ENCODE measurements at regions not wholly inside any gene's neighbourhood (a gene's known extent, or its start where the extent isn't known, plus 50 kb on each side); places are given as distances from the start of the nearest gene placed in this dataset.

DNA sequence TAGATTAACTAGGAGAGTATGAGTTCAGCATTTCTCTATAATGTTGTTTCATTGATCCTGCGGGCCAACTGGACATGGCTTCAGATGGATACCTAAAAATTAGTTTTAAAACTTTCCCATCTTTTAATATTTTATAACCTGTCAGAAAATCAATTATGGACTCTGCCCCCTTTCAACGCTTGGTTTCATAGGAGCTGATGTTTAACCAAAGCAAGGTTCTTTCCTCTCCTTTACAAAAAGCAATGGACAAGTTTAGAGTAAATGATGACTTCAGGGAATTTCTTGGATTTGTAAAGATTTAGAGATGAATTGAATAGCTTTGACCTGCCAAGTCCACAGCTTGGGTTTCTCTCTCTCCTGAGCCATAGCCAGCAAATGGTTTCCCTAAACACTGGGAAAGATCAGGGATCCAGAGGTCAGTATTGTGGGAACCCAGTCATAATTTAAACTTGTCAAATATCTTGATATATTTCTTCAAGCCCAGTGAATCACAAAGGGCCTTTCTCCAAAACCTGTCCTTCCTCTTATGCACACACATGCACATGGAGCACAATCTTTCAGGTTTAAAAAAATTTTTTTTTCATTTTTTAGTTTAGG is 177.1 kb downstream of the EVX1 start:
- TF ChIP-seq EZH2 (optimal IDR thresholded peaks at IDR 0.05; ENCODE audit: low read depth, low read length): no peak
- TF ChIP-seq, protein P1, sequence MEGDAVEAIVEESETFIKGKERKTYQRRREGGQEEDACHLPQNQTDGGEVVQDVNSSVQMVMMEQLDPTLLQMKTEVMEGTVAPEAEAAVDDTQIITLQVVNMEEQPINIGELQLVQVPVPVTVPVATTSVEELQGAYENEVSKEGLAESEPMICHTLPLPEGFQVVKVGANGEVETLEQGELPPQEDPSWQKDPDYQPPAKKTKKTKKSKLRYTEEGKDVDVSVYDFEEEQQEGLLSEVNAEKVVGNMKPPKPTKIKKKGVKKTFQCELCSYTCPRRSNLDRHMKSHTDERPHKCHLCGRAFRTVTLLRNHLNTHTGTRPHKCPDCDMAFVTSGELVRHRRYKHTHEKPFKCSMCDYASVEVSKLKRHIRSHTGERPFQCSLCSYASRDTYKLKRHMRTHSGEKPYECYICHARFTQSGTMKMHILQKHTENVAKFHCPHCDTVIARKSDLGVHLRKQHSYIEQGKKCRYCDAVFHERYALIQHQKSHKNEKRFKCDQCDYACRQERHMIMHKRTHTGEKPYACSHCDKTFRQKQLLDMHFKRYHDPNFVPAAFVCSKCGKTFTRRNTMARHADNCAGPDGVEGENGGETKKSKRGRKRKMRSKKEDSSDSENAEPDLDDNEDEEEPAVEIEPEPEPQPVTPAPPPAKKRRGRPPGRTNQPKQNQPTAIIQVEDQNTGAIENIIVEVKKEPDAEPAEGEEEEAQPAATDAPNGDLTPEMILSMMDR (IDR thresholded peaks at IDR 0.05; ENCODE audit: low read length): no peak
- TF ChIP-seq EZH2phosphoT487 (IDR thresholded peaks at IDR 0.05; ENCODE audit: low read length): no peak
- no peaks in the 10 kb centered on the region for H3K9me2 ChIP-seq (replicated peaks; ENCODE audit: insufficient read depth, low read length)

DNA sequence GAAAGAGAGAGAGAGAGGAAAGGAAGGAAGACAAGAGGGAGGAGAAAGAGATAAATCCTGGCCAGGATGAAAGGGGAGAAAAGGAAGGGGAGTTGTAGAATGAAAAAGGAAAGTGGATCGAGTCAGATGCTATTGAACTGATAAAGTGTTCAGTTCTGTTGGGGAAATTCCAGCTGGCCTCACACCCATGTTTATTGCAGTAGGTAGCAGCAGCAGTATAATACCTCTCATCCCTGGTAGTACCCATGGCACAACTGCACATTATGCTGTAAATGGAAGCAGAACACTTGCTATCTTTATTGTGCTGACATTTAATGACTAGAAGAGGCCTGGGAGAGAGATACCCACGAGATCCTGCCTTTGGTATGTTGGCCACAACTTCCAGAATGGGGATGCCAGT is 178.1 kb downstream of the EVX1 start:
- H3K9me2 ChIP-seq (replicated peaks; ENCODE audit: insufficient read depth, low read length): no peaks in the 10 kb centered on the region
- H3K4me3 ChIP-seq (ENCODE audit: low read length): no peak overlapping the region
- no peaks in the 10 kb centered on the region for H3K27me3 ChIP-seq (replicated peaks; ENCODE audit: insufficient read depth, low read length)
- no peaks in the 10 kb centered on the region for H3K36me3 ChIP-seq (replicated peaks; ENCODE audit: insufficient read depth, low read length)
- no peaks in the 10 kb centered on the region for H3F3A ChIP-seq (ENCODE audit: insufficient read depth, low read length)
- no peak overlapping the region for H2AFZ ChIP-seq (ENCODE audit: low read length)
- H3K9me3 ChIP-seq (replicated peaks; ENCODE audit: insufficient read depth, low read length): no peaks in the 10 kb centered on the region
- no peak for DNase-seq
- H3K4me2 ChIP-seq (ENCODE audit: low read depth, low read length): no peak overlapping the region
- no peak overlapping the region for H3K9ac ChIP-seq (ENCODE audit: low read length)
- no peaks in the 10 kb centered on the region for H3K79me2 ChIP-seq (ENCODE audit: low read length)
- TF ChIP-seq EZH2phosphoT487 (IDR thresholded peaks at IDR 0.05; ENCODE audit: low read length): no peak
- TF ChIP-seq, protein P1 (IDR thresholded peaks at IDR 0.05; ENCODE audit: low read length): no peak
- H3K4me1 ChIP-seq (ENCODE audit: low read length): no peaks in the 10 kb centered on the region
- H3K27ac ChIP-seq (ENCODE audit: low read length): no peak overlapping the region
- no peaks in the 10 kb centered on the region for H4K20me1 ChIP-seq (ENCODE audit: insufficient read depth, low read length)

More for the DNA sequence above, 177.1 kb downstream of the EVX1 start:
- H4K20me1 ChIP-seq (ENCODE audit: insufficient read depth, low read length): no peaks in the 10 kb centered on the region
- H3K4me3 ChIP-seq (ENCODE audit: low read length): no peak overlapping the region
- no peaks in the 10 kb centered on the region for H3K27me3 ChIP-seq (replicated peaks; ENCODE audit: insufficient read depth, low read length)
- H3K4me1 ChIP-seq (ENCODE audit: low read length): no peaks in the 10 kb centered on the region
- no peak for DNase-seq
- H3F3A ChIP-seq (ENCODE audit: insufficient read depth, low read length): no peaks in the 10 kb centered on the region
- no peak overlapping the region for H2AFZ ChIP-seq (ENCODE audit: low read length)
- no peaks in the 10 kb centered on the region for H3K79me2 ChIP-seq (ENCODE audit: low read length)
- no peak overlapping the region for H3K4me2 ChIP-seq (ENCODE audit: low read depth, low read length)
- no peak overlapping the region for H3K9ac ChIP-seq (ENCODE audit: low read length)
- no peaks in the 10 kb centered on the region for H3K9me3 ChIP-seq (replicated peaks; ENCODE audit: insufficient read depth, low read length)
- no peak overlapping the region for H3K27ac ChIP-seq (ENCODE audit: low read length)
- H3K36me3 ChIP-seq (replicated peaks; ENCODE audit: insufficient read depth, low read length): no peaks in the 10 kb centered on the region

DNA sequence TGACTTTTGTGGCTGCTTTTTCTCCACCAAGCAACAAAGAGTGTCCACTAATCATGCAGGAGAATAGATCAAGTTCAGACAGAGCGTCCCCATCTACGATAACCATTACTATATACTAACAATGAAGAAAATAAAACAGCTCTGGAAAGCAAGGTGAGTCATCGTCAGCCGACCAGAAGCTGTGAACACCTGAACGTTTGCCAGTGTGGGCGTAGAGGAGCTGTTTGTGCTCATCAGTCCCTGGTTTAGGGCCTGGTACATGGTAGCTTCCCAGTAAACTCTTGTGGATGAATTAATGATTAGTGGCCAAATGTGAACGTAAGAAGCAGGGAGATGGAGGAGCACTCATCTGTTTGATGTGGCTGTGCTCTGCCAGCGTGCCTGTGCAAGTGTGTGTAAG is 180.7 kb downstream of the EVX1 start:
- Histone ChIP-seq H3K79me2 (ENCODE audit: low read length) (no peaks in the 10 kb centered on the region), H3K4me2 (ENCODE audit: low read depth, low read length) (no peak overlapping the region), H3F3A (ENCODE audit: insufficient read depth, low read length) (no peaks in the 10 kb centered on the region), H3K4me3 (ENCODE audit: low read length) (no peak overlapping the region), H3K9me3 (replicated peaks; ENCODE audit: insufficient read depth, low read length) (no peaks in the 10 kb centered on the region), H3K4me1 (ENCODE audit: low read length) (no peaks in the 10 kb centered on the region), H3K9me2 (replicated peaks; ENCODE audit: insufficient read depth, low read length) (no peaks in the 10 kb centered on the region), H3K36me3 (replicated peaks; ENCODE audit: insufficient read depth, low read length) (no peaks in the 10 kb centered on the region), H2AFZ (ENCODE audit: low read length) (no peak overlapping the region), H4K20me1 (ENCODE audit: insufficient read depth, low read length) (no peaks in the 10 kb centered on the region), H3K27ac (ENCODE audit: low read length) (no peak overlapping the region), H3K27me3 (replicated peaks; ENCODE audit: insufficient read depth, low read length) (no peaks in the 10 kb centered on the region), H3K9ac (ENCODE audit: low read length) (no peak overlapping the region)
- TF ChIP-seq, protein P1 (IDR thresholded peaks at IDR 0.05; ENCODE audit: low read length): no peak
- TF ChIP-seq EZH2 (optimal IDR thresholded peaks at IDR 0.05; ENCODE audit: low read depth, low read length) (no peak), EZH2phosphoT487 (IDR thresholded peaks at IDR 0.05; ENCODE audit: low read length) (no peak)
- DNase-seq: no peak

Data from MM.1S (cell line).